Loucy (cell line): ENCODE measurements at regions not wholly inside any gene's neighbourhood (a gene's known extent, or its start where the extent isn't known, plus 50 kb on each side); places are given as distances from the start of the nearest gene placed in this dataset.

ENCODE experiments used
- H2AFZ ChIP-seq: fragments of 200-600 bp; sonication (generic); 2 replicates; pipeline ENCODE4 v1.6.0; 2016; ENCODE audit warnings: antibody characterized with exemption, mild to moderate bottlenecking, low read length, moderate library complexity
- H3F3A ChIP-seq: fragments of 200-600 bp; 2 replicates; pipeline ENCODE4 v1.6.0; 2016; ENCODE audit warnings: antibody characterized with exemption, low read depth, mild to moderate bottlenecking
- H3K27me3 ChIP-seq: fragments of 200-600 bp; sonication (generic); 2 replicates; pipeline ENCODE4 v1.6.1; 2014; ENCODE audit warnings: low read length, mild to moderate bottlenecking; ENCODE audit not compliant: insufficient read depth, poor library complexity, severe bottlenecking
- H3K36me3 ChIP-seq: fragments of 200-600 bp; sonication (generic); 2 replicates; pipeline ENCODE4 v1.6.1; 2016; ENCODE audit warnings: low read length; ENCODE audit not compliant: insufficient read depth
- H3K4me1 ChIP-seq: fragments of 200-600 bp; sonication (generic); 2 replicates; pipeline ENCODE4 v1.5.1; 2014; ENCODE audit warnings: low read length, mild to moderate bottlenecking; ENCODE audit not compliant: insufficient read depth, poor library complexity, severe bottlenecking
- H3K4me2 ChIP-seq: fragments of 200-600 bp; sonication (generic); 2 replicates; pipeline ENCODE4 v1.6.0; 2014; ENCODE audit warnings: antibody characterized with exemption, low read length, low read depth, mild to moderate bottlenecking; ENCODE audit not compliant: poor library complexity, severe bottlenecking
- H3K4me3 ChIP-seq: fragments of 200-600 bp; sonication (generic); 2 replicates; pipeline ENCODE4 v1.5.1; 2014; ENCODE audit warnings: low read length, mild to moderate bottlenecking, mixed read lengths; ENCODE audit not compliant: poor library complexity, severe bottlenecking
- H3K79me2 ChIP-seq: fragments of 200-600 bp; sonication (generic); 2 replicates; pipeline ENCODE4 v1.6.1; 2014; ENCODE audit warnings: low read length; ENCODE audit not compliant: insufficient read depth
- H3K9ac ChIP-seq: fragments of 200-600 bp; sonication (generic); 2 replicates; pipeline ENCODE4 v1.6.0; 2014; ENCODE audit warnings: mild to moderate bottlenecking, low read depth, low read length, moderate library complexity; ENCODE audit not compliant: poor library complexity, severe bottlenecking
- H3K9me2 ChIP-seq: fragments of 200-600 bp; sonication (generic); replicated peaks from 2 replicates; pipeline ENCODE4 v1.6.1; 2016; ENCODE audit warnings: low read depth, low read length, mixed read lengths
- H3K9me3 ChIP-seq: fragments of 200-600 bp; sonication (generic); 2 replicates; pipeline ENCODE4 v1.6.1; 2014; ENCODE audit warnings: mild to moderate bottlenecking, antibody characterized with exemption, low read length, low read depth; ENCODE audit not compliant: insufficient read depth
- H4K20me1 ChIP-seq: fragments of 200-600 bp; sonication (generic); 2 replicates; pipeline ENCODE4 v1.6.0; 2014; ENCODE audit warnings: antibody characterized with exemption, low read length, mild to moderate bottlenecking; ENCODE audit not compliant: insufficient read depth, poor library complexity, severe bottlenecking
- EZH2phosphoT487 ChIP-seq: fragments of 200-600 bp; IDR thresholded peaks from 2 replicates; pipeline ENCODE4 v1.6.1; 2018; ENCODE audit warnings: antibody characterized with exemption, mild to moderate bottlenecking, moderate library complexity, borderline replicate concordance
- TF ChIP-seq, protein P1 (sequence below): fragments of 200-600 bp; sonication (generic); conservative IDR thresholded peaks from 2 replicates; pipeline ENCODE4 v1.5.1; 2014; ENCODE audit warnings: mild to moderate bottlenecking, antibody characterized with exemption, low read length

- H3K9ac ChIP-seq = no peak overlapping the region
- H3K4me3 ChIP-seq = no peak overlapping the region
- no peak overlapping the region for H2AFZ ChIP-seq
- no peaks in the 10 kb centered on the region for H3K27me3 ChIP-seq
- no peaks in the 10 kb centered on the region for H3K4me1 ChIP-seq
- no peaks in the 10 kb centered on the region for H3K9me2 ChIP-seq
- no peak overlapping the region for H3K4me2 ChIP-seq
- H3F3A ChIP-seq = no peaks in the 10 kb centered on the region
- H3K9me3 ChIP-seq = no peaks in the 10 kb centered on the region
- H3K36me3 ChIP-seq = no peaks in the 10 kb centered on the region
- H3K79me2 ChIP-seq = no peaks in the 10 kb centered on the region
- H4K20me1 ChIP-seq = no peaks in the 10 kb centered on the region
- TF ChIP-seq, protein P1, sequence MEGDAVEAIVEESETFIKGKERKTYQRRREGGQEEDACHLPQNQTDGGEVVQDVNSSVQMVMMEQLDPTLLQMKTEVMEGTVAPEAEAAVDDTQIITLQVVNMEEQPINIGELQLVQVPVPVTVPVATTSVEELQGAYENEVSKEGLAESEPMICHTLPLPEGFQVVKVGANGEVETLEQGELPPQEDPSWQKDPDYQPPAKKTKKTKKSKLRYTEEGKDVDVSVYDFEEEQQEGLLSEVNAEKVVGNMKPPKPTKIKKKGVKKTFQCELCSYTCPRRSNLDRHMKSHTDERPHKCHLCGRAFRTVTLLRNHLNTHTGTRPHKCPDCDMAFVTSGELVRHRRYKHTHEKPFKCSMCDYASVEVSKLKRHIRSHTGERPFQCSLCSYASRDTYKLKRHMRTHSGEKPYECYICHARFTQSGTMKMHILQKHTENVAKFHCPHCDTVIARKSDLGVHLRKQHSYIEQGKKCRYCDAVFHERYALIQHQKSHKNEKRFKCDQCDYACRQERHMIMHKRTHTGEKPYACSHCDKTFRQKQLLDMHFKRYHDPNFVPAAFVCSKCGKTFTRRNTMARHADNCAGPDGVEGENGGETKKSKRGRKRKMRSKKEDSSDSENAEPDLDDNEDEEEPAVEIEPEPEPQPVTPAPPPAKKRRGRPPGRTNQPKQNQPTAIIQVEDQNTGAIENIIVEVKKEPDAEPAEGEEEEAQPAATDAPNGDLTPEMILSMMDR = no peak
- TF ChIP-seq EZH2phosphoT487 = no peak
Observed at GRCh38 chr6:85747093-85747492, 104.4 kb upstream of the SYNCRIP start.

DNA sequence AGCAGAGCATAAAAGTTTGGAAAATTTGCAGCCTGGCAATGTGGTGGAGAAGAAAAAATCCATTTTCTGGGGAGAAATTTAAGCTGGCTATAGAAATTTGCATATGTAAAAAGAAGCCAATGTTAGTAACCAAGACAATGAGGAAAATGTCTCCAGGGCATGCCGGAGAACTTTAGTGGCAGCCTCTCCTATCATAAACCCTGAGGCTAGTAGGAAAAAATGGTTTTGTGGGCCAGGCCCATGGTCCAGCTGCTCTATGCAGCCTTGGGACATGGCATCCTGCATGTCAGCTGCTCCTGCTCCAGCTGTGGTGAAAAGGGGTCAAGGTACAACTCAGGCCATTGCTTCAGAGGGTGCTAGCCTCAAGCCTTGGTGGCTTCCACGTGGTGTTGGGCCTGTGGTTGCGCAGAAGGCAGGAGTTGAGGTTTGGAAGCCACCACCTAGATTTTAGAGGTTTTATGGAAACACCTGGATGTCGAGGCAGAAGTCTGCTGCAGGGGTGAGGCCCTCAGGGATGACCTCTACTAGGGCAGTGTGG is 101.8 kb upstream of the SYNCRIP start:
- H4K20me1 ChIP-seq = no peaks in the 10 kb centered on the region
- no peaks in the 10 kb centered on the region for H3K9me3 ChIP-seq
- no peak overlapping the region for H3K9ac ChIP-seq
- H3K4me1 ChIP-seq = no peaks in the 10 kb centered on the region
- no peak overlapping the region for H3K4me2 ChIP-seq
- no peaks in the 10 kb centered on the region for H3K36me3 ChIP-seq
- TF ChIP-seq EZH2phosphoT487 = no peak
- TF ChIP-seq, protein P1 = no peak
- H3F3A ChIP-seq = no peaks in the 10 kb centered on the region
- no peaks in the 10 kb centered on the region for H3K79me2 ChIP-seq
- H2AFZ ChIP-seq = no peak overlapping the region
- H3K4me3 ChIP-seq = no peak overlapping the region
- no peaks in the 10 kb centered on the region for H3K9me2 ChIP-seq
- H3K27me3 ChIP-seq = no peaks in the 10 kb centered on the region

- H3K79me2 ChIP-seq = no peaks in the 10 kb centered on the region
- H3K27me3 ChIP-seq = no peaks in the 10 kb centered on the region
- no peak for TF ChIP-seq EZH2phosphoT487
- TF ChIP-seq, protein P1 = no peak
- no peak overlapping the region for H3K9ac ChIP-seq
- H3F3A ChIP-seq = no peaks in the 10 kb centered on the region
- no peaks in the 10 kb centered on the region; the same call in 1 of the 2 replicates for H3K9me3 ChIP-seq
- H3K36me3 ChIP-seq = no peaks in the 10 kb centered on the region
- H3K4me3 ChIP-seq = no peak overlapping the region
- H3K9me2 ChIP-seq = no peaks in the 10 kb centered on the region
- H2AFZ ChIP-seq = no peak overlapping the region
- H4K20me1 ChIP-seq = no peaks in the 10 kb centered on the region
- no peaks in the 10 kb centered on the region for H3K4me1 ChIP-seq
- no peak overlapping the region for H3K4me2 ChIP-seq
Observed at GRCh38 chr6:85726206-85726605, 83.5 kb upstream of the SYNCRIP start.
